CD14-positive monocyte (primary cell): ENCODE measurements at regions not wholly inside any gene's neighbourhood (a gene's known extent, or its start where the extent isn't known, plus 50 kb on each side); places are given as distances from the start of the nearest gene placed in this dataset.

Source experiments
- DNase-seq, 3 donors: peaks; one replicate each; pipeline ENCODE4 v3.0.0-alpha.2; 2011 to 2022
- H2AFZ ChIP-seq: 2 replicates; pipeline ENCODE4 v1.6.0; 2012; ENCODE audit warnings: mild to moderate bottlenecking, low read depth, low read length, inconsistent platforms; ENCODE audit not compliant: insufficient read depth, poor library complexity, severe bottlenecking
- H3K27ac ChIP-seq, 2 donors: 1 replicate in 1 of 2; 2 replicates in 1 of 2; pipeline ENCODE4 v1.5.1; 2012 to 2013; ENCODE audit warnings: low read length in 2 of 2, control low read depth in 1 of 2, inconsistent platforms in 1 of 2, low read depth in 1 of 2, mild to moderate bottlenecking in 1 of 2
- H3K27me3 ChIP-seq, 2 donors: one replicate each; pipeline versions ENCODE4 v1.6.0 to v1.6.1; 2011 to 2013; ENCODE audit warnings: low read length in 2 of 2; ENCODE audit not compliant: control insufficient read depth in 2 of 2, insufficient read depth in 2 of 2
- H3K36me3 ChIP-seq, 2 donors: replicated peaks in 1 of 2; 1 replicate in 1 of 2; 2 replicates in 1 of 2; pipeline versions ENCODE4 v1.5.1 to v1.6.1; 2012 to 2013; ENCODE audit warnings: low read length in 2 of 2, control low read depth in 1 of 2, inconsistent platforms in 1 of 2, mild to moderate bottlenecking in 1 of 2; ENCODE audit not compliant: insufficient read depth in 2 of 2, control insufficient read depth in 1 of 2
- H3K4me1 ChIP-seq, 2 donors: 1 replicate in 1 of 2; 2 replicates in 1 of 2; pipeline versions ENCODE4 v1.5.1 to v1.6.1; 2012 to 2013; ENCODE audit warnings: low read length in 2 of 2, control low read depth in 1 of 2, inconsistent platforms in 1 of 2, mild to moderate bottlenecking in 1 of 2, moderate library complexity in 1 of 2; ENCODE audit not compliant: insufficient read depth in 2 of 2, control insufficient read depth in 1 of 2
- H3K4me2 ChIP-seq: replicated peaks from 2 replicates; pipeline ENCODE3; 2012; ENCODE audit warnings: low read length, moderate library complexity, mild to moderate bottlenecking; ENCODE audit not compliant: poor library complexity, severe bottlenecking; ENCODE audit errors: extremely low read depth
- H3K4me3 ChIP-seq, 3 experiments: fragments of 200-600 bp in 1 of 3; sonication (generic) in 1 of 3; replicated peaks in 1 of 3; 1 replicate in 2 of 3; 2 replicates in 1 of 3; pipeline ENCODE4 v1.5.1; 2011 to 2013; ENCODE audit warnings: low read length in 3 of 3, mild to moderate bottlenecking in 3 of 3, control low read depth in 2 of 3, low read depth in 2 of 3, inconsistent platforms in 1 of 3, moderate library complexity in 1 of 3
- H3K79me2 ChIP-seq: 2 replicates; pipeline ENCODE4 v1.6.0; 2012; ENCODE audit warnings: mild to moderate bottlenecking, control low read depth, inconsistent platforms, low read length, moderate library complexity; ENCODE audit not compliant: insufficient read depth
- H3K9ac ChIP-seq: 2 replicates; pipeline ENCODE4 v1.6.0; 2017; ENCODE audit warnings: low read length, mild to moderate bottlenecking; ENCODE audit not compliant: insufficient read depth, poor library complexity, severe bottlenecking
- H3K9me3 ChIP-seq, 2 donors: replicated peaks in 1 of 2; 1 replicate in 1 of 2; 2 replicates in 1 of 2; pipeline versions ENCODE4 v1.5.1 to v1.6.1; 2012 to 2013; ENCODE audit warnings: low read length in 2 of 2, control low read depth in 1 of 2; ENCODE audit not compliant: control insufficient read depth in 1 of 2, insufficient read depth in 1 of 2
- H4K20me1 ChIP-seq: 2 replicates; pipeline ENCODE4 v1.6.0; 2012; ENCODE audit warnings: mild to moderate bottlenecking, low read length, control low read depth, moderate library complexity; ENCODE audit not compliant: insufficient read depth
- H3K27ac Mint-ChIP-seq, 7 donors: one replicate each; pipeline ENCODE4 v1.8.0; 2020; ENCODE audit warnings: mild to moderate bottlenecking in 7 of 7, mixed read lengths in 7 of 7, moderate library complexity in 6 of 7, inconsistent platforms in 2 of 7
- H3K27me3 Mint-ChIP-seq, 3 donors: one replicate each; pipeline ENCODE4 v1.8.0; 2021 to 2022; ENCODE audit warnings: low read depth in 3 of 3, mild to moderate bottlenecking in 3 of 3, mixed read lengths in 3 of 3, moderate library complexity in 3 of 3, inconsistent platforms in 1 of 3
- H3K36me3 Mint-ChIP-seq, 2 donors: one replicate each; pipeline ENCODE4 v1.8.0; 2020; ENCODE audit warnings: mixed read lengths in 2 of 2, inconsistent platforms in 1 of 2, mild to moderate bottlenecking in 1 of 2
- H3K4me1 Mint-ChIP-seq: one replicate; pipeline ENCODE4 v1.8.0; 2020; ENCODE audit warnings: mild to moderate bottlenecking, mixed read lengths
- H3K4me3 Mint-ChIP-seq, 2 donors: one replicate each; pipeline ENCODE4 v1.8.0; 2020; ENCODE audit warnings: mild to moderate bottlenecking in 2 of 2, mixed read lengths in 2 of 2, moderate library complexity in 1 of 2
- H3K9me3 Mint-ChIP-seq, 7 donors: one replicate each; pipeline ENCODE4 v1.8.0; 2020 to 2022; ENCODE audit warnings: mixed read lengths in 7 of 7, mild to moderate bottlenecking in 6 of 7, moderate library complexity in 6 of 7, inconsistent platforms in 2 of 7
- WGBS: methylation state at CpG from one replicate; pipeline ENCODE4 v1.1.5; 2013; ENCODE audit warnings: missing lambda C conversion rate; ENCODE audit not compliant: insufficient coverage; 5-methylcytosine and 5-hydroxymethylcytosine counted together
- intact Hi-C, 2 donors: fragments of 100-400 bp; cut with micrococcal nuclease; formaldehyde crosslinking; loops; one replicate each; pipeline versions ENCODE4 v1.15.0 to v1.15.1; 2023
- TF ChIP-seq, protein P1 (sequence below): fragments of 200-600 bp; IDR thresholded peaks from one replicate; pipeline ENCODE4 v1.8.0; 2022; ENCODE audit warnings: antibody characterized with exemption, mild to moderate bottlenecking

DNA sequence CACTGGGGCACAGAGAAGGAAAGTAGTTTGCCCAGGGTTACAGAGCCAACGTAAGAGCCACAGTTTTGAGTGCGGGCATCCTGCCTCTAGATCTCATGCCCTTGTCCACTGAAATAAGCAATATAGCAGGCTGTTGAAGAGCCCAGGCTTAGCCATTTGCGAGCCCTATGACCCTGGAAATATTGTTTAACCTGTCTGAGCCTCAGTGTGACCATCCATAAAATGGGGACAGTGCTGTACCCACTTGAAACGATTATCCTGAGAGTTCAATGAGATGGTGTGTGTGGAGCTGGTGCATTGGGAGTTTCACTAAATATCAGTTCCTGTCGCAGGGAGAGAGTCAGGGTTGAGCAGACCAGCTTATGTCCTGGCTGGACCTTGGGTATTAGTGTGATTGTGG is 173.1 kb upstream of the KCNG1 start:
- Histone ChIP-seq H4K20me1 (no peaks in the 10 kb centered on the region), H3K4me3 (no peak overlapping the region), H3K36me3 (no peaks in the 10 kb centered on the region), H3K27ac (no peak overlapping the region), H2AFZ (no peak overlapping the region), H3K4me1 (no peaks in the 10 kb centered on the region), H3K9ac (no peak overlapping the region), H3K4me2 (no peak overlapping the region), H3K79me2 (no peaks in the 10 kb centered on the region), H3K27me3 (no peaks in the 10 kb centered on the region), H3K9me3 (no peaks in the 10 kb centered on the region)
- no peak for DNase-seq
- WGBS, result 86% methylated on average over 4 of the region's 5 CpGs
- Mint-ChIP-seq H3K27me3 (peaks cover 2 to 6% (median 5%) of the 10 kb centered on the region in 3 donors), H3K9me3 (peaks cover 0 to 2% (median 0%) of the 10 kb centered on the region in 7 donors), H3K4me1 (no peaks in the 10 kb centered on the region), H3K27ac (no peak overlapping the region), H3K36me3 (no peaks in the 10 kb centered on the region), H3K4me3 (no peak overlapping the region)
- intact Hi-C loops, result no loop called here
- TF ChIP-seq, protein P1, sequence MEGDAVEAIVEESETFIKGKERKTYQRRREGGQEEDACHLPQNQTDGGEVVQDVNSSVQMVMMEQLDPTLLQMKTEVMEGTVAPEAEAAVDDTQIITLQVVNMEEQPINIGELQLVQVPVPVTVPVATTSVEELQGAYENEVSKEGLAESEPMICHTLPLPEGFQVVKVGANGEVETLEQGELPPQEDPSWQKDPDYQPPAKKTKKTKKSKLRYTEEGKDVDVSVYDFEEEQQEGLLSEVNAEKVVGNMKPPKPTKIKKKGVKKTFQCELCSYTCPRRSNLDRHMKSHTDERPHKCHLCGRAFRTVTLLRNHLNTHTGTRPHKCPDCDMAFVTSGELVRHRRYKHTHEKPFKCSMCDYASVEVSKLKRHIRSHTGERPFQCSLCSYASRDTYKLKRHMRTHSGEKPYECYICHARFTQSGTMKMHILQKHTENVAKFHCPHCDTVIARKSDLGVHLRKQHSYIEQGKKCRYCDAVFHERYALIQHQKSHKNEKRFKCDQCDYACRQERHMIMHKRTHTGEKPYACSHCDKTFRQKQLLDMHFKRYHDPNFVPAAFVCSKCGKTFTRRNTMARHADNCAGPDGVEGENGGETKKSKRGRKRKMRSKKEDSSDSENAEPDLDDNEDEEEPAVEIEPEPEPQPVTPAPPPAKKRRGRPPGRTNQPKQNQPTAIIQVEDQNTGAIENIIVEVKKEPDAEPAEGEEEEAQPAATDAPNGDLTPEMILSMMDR, result no peak

DNA sequence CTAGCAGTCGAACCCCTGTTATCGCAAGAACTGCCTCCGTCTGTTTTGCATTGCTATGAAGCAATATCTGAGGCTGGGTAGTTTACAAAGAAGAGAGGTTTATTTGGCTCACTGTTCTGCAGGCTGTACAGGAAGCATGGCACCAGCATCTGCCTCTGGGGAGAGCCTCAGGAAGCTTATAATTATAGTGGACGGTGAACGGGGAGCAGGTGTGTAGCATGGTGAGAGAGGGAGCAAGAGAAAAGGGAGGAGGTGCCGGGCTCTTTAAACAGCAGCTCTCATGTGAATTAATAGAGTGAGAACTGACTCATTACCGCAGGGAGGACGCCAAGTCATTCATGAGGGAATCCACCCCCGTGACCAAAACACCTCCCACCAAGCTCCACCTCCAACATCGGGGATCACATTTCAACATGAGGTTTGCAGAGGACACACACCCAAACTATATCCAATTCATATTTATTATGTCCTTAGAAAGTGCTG is 172.6 kb upstream of the KCNG1 start:
- Histone ChIP-seq H3K4me2 (no peak overlapping the region), H3K4me3 (no peak overlapping the region), H3K36me3 (no peaks in the 10 kb centered on the region), H3K4me1 (no peaks in the 10 kb centered on the region), H3K79me2 (no peaks in the 10 kb centered on the region), H4K20me1 (no peaks in the 10 kb centered on the region), H3K27me3 (no peaks in the 10 kb centered on the region), H3K9ac (no peak overlapping the region), H2AFZ (no peak overlapping the region), H3K9me3 (no peaks in the 10 kb centered on the region), H3K27ac (no peak overlapping the region)
- intact Hi-C loops, result no loop called here
- TF ChIP-seq, protein P1, result no peak
- Mint-ChIP-seq H3K4me3 (no peak overlapping the region), H3K27ac (no peak overlapping the region), H3K36me3 (no peaks in the 10 kb centered on the region), H3K27me3 (peaks cover 2 to 4% (median 3%) of the 10 kb centered on the region in 3 donors), H3K9me3 (peaks cover 0 to 2% (median 0%) of the 10 kb centered on the region in 7 donors), H3K4me1 (no peaks in the 10 kb centered on the region)
- DNase-seq, result no peak
- 100% methylated on average over 5 of the region's 10 CpGs for WGBS
